GM19328 (cell line): ENCODE measurements at regions not wholly inside any gene's neighbourhood (a gene's known extent, or its start where the extent isn't known, plus 50 kb on each side); places are given as distances from the start of the nearest gene placed in this dataset.

Source experiments
- ATAC-seq: cut with Tn5 transposase; IDR thresholded peaks from one replicate; pipeline ENCODE4 v1.9.1; 2021; ENCODE audit warnings: mild to moderate bottlenecking, moderate library complexity; ENCODE audit not compliant: unreplicated experiment

DNA sequence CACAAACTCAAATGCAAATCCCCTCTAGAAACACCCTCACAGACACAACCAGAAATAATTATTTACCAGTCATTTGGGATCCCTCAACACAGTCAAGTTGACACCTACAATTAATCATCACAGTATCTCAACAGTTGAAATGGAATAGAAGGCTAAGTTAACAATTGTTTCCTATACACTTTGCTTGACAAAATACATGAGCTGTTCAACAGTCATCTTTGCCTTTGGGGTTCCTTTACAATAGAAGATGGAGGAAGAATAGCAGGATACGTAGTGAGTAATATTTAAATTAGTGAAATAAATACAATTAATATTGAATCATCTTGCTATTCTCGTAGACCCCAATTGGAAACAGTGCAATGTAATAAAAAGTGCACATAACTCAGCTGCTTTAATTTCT lies 487.3 kb upstream of the ADAMTS5 start:
- no peak for ATAC-seq

GRCh38 chr21:27451116-27451515 lies 484.2 kb upstream of the ADAMTS5 start:
- no peak for ATAC-seq

GRCh38 chr21:27450216-27450615 lies 483.3 kb upstream of the ADAMTS5 start:
- no peak for ATAC-seq

DNA sequence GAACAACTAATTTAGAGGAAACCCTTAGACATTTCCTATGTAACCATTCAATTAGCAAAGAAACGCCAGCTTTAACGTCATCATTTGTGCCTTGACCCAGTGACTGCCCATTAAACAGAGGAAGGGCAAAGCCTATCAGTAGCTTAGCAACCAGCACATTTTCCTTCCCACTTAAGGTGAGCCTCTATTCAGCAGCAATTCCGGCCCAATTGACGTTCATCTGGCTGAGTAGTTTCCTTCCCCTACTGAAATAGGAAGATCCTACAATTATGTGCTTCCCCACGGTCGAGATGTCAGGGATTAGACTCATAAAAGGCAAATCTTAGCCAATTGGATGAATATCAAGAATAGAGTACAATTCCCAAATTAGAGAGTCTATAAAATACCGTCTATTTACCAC lies 482.1 kb upstream of the ADAMTS5 start:
- no peak for ATAC-seq

GRCh38 chr21:27447843-27448242 lies 481.0 kb upstream of the ADAMTS5 start:
- ATAC-seq = no peak

DNA sequence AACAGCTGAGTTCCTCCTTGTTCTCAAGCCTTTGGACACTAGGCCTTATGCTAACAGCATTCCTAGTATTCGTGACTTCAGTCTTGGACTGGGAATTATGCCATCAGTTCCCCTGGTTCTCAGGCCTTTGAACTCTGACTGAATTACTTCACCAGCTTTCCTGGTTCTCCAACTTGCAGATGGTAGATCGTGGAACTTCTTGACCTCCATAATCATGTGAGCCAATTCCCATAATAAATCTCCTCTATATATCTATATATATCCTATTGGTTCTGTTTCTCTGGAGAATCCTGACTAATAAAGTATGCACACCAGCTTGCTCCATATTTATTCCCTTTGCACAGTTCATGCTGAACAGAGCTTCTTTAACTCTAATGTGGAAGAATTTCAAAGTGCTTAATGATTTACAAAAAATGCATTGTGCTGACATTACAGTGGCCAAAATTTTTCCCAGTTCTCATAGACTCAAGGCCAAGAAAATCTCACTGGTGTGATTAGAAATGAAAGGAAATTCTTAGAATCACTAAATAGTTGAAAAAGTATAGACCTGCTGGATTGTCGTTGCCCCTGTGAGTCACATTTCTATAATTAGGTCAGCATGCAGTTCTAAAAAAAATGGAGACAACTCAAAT lies 462.9 kb upstream of the ADAMTS5 start:
- ATAC-seq = no peak

- no peak for ATAC-seq
These were observed 459.3 kb upstream of the ADAMTS5 start for GRCh38 chr21:27426196-27426595.

DNA sequence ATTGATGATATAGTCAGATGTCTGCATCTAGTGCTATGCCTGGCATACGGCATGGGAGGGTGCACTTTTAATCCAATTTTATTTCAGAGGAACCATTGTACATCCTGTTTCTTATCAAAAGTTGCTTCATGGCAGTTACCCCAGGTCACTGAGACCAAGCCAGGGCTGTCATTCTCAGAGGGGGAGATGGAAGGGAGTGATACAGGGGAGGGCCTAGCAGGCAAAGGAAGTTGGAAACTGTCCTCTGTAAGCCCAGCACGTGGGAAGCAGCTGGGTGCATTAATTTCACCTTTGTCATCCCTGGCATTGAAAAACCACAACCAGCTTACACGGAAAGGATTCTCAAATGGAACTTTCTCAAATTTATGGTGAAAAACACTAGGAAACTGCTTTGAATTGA lies 458.7 kb upstream of the ADAMTS5 start:
- ATAC-seq = no peak

GRCh38 chr21:27425172-27425571 lies 458.3 kb upstream of the ADAMTS5 start:
- no peak for ATAC-seq

DNA sequence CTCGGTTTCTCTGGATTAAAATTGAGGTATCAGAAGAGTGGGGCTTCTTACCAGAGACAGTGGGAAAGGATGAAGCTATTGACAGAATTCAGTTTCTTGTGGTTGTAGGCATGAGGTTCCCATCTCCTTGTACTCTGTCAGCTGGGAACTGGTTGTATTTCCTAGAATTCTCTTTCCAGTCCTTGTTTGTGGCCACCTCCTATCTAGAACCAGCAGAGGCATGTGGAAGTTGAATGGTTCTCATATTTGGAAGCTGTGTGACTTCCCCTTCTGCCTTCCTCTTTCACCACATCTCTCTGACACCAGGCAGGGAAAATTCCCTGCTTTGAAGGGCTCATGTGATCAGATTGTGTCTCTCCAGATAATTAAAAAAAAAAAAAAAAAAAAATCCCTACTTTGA lies 457.7 kb upstream of the ADAMTS5 start:
- no peak for ATAC-seq

GRCh38 chr21:27423906-27424595 lies 457.2 kb upstream of the ADAMTS5 start:
- no peak for ATAC-seq

- no peak for ATAC-seq
These were observed 456.1 kb upstream of the ADAMTS5 start for GRCh38 chr21:27423038-27423437.

- ATAC-seq = no peak
These were observed 455.5 kb upstream of the ADAMTS5 start for GRCh38 chr21:27422435-27422834.

DNA sequence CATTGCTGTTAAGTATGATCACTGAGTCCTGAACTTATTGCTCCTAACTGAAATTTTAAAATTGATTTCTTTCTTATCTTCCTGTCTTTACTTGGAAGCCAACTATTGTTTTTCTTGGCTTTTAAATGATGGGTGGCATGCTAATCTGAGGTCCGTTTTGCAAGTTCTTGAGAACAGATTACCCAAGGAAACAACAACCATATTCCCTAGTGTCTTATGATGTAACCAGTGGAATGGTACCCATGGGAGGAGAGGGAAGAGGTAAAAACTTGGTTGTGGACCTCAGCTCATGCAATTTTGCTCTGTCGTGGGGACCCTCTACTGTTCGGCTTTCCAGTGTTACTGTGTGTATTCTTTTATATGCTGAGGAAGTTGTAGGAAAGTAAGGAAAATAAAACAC lies 454.8 kb upstream of the ADAMTS5 start:
- ATAC-seq = no peak

DNA sequence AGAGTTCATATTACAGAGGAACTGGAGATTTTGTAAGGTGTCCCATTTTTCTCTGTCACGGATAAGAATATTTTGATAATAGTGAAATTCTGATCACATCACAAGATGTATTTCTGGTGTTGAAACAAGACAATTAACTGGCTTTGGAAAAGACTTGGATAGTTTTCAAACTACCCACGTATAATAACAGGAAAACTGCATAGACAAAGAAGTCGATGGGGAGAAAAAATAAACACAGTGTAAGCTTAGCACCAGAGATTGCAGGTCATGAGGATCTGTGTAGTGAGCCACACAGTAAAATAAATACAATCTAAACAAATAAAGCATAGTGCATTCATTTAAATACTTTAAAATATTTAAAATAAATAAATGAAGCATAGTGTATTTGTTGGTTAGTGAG lies 452.3 kb upstream of the ADAMTS5 start:
- ATAC-seq = no peak

GRCh38 chr21:27418346-27418745 lies 451.5 kb upstream of the ADAMTS5 start:
- no peak for ATAC-seq

DNA sequence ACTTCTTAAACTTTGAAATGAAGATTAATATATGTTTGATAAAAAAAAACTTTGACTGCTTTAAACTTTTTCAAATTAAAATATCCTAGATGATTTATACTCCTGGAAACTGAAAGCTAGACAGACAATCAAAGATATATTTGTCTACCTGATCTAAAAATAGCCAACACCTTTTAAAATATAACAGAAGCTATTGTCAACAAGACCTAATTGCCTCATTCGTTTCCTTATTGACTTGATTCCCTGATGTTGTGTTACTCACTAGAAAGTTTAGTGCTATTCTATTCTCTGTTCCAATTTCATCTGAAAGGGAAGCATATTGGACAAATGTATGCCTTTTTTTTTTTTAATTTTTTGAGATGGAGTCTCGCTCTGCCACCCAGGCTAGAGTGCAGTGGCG lies 445.6 kb upstream of the ADAMTS5 start:
- ATAC-seq = no peak

GRCh38 chr21:27408826-27409225 lies 441.9 kb upstream of the ADAMTS5 start:
- ATAC-seq = no peak

DNA sequence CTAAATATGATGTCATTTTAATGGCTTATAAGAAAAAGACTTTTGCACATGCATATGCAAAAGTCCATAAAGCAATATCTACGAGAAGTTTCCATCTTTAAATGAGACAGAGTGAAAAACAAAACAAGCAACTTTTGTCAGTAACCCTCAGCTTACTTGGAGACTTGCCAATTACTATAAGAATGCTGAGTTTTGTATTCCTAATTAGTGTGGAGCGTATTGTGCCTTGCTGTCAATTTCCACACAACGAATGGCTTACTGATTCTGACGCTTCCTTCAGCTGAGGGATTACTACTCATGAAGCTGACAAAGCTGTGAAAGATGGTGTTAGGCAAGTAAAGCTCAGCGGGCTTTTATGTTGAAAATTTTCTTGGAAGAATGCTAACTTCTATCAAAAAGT lies 440.4 kb upstream of the ADAMTS5 start:
- no peak for ATAC-seq

DNA sequence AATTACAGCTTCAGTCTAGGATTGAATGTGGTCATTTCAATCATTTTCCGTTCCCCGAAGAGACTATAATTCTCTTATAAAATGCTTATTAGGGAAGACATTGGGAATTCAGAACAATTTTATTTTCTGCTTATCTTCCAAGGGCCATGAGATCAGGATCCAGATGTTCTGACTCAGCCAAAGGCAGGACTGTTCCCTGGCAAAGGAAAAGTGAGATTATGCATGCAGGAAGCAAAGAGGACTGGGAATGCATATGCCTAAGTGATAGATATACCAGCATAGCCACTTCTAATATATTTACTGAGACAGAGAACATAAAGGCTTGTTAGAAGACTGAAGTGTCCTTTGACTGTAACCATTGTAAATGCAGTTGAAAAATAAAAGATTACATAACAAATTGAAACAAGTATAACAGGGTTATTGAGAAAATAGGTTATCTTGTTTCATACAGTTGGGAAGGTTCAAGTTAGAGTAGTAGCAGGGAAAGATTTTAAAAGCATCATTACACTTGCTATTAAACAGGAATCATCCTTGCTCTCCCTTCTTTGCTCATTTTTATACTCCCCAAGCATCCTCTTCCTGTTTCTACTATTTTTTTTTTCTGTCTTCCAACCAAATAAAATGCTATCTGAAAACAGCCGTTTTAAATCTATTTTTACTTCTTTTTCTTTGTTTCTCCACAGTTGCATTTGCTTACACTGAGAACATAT lies 439.6 kb upstream of the ADAMTS5 start:
- no peak for ATAC-seq

DNA sequence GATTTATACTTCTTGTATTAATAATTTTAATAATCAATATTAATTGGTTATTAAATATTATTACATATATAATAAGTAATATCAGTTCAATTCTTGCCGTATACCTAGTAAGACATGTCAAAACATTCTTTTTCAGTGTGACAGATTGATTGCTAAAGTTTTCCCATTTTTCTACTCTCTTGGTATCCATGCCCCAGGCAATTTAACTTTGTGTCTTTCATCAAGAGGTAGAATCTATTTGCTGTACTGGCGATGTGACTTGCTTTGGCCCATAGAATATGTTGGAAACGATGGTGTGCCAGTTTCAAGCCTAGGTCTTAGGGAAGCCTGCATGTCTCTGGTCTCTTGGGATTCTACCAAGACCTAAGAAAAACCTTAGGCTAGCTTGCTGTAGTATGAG lies 436.1 kb upstream of the ADAMTS5 start:
- no peak for ATAC-seq

- no peak for ATAC-seq
These were observed 433.2 kb upstream of the ADAMTS5 start for GRCh38 chr21:27400045-27400444.
